NCI-H226 (cell line): ENCODE measurements at regions not wholly inside any gene's neighbourhood (a gene's known extent, or its start where the extent isn't known, plus 50 kb on each side); places are given as distances from the start of the nearest gene placed in this dataset.

Experiments
- DNase-seq: peaks from one replicate; pipeline ENCODE4 v3.0.0-alpha.2; 2015

- no peak for DNase-seq
Measured at GRCh38 chr1:14055442-14056223, 355.6 kb downstream of the PRDM2 start.

DNA sequence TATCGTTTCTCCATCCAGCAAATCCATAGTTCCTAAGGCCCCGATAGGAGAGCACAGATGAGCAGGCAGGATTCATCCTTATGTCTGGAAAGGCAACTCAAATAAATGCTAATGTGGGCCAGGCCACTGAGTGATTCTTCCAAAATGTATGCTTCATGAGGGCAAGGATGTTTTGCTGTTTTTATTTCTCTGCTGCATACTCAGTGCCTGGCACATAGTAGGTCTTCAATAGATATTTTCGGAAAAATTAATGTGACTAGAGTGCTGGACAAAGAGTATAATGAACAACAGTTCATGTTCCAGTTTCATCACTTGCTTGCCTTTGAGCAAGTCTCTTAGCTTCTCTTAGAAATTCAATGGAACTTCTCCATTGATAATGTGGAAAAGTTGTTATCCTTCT lies 357.7 kb downstream of the PRDM2 start:
- no peak for DNase-seq

DNA sequence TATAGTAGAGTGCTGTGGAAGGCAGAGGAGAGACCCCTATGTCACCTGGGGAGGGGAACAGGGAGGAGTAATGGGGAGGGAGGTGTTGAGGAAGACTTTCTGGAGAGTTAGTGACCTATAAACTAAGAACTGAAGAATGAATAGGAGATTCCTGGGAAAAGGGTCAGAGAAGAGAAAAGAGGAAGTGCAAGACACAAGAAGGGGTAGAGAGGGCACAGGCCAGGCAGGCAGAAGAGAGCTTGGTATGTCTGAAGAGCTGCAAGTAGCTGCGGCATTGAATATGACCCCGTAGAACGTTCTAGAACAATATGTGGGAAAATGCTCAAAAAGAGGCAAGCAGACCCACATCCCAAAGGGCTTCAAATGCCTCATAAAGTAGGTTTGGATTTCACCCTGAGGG lies 361.2 kb downstream of the PRDM2 start:
- DNase-seq: no peak

DNA sequence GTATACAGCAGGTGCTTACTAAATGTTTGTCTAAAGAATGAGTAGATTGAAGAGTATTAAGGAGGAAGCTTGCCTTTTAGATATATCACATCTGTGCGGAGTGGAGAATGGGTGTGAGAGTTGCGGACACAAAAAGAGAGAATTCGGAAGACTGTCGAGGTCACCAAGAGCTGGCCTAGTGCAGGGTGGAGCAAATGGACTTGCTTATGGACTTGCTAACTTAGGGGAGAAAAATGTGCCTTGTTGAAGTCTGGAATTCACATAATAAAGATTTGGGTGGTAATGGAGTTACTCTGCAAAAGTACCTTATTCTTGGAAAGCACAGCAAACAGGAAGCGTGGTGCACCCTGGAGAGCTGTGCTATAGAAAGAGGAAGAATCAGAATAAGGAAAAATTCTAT lies 361.7 kb downstream of the PRDM2 start:
- no peak for DNase-seq

GRCh38 chr1:14062669-14063068 lies 362.7 kb downstream of the PRDM2 start:
- DNase-seq: no peak

GRCh38 chr1:14064649-14065442 lies 364.9 kb downstream of the PRDM2 start:
- DNase-seq: no peak

- DNase-seq: no peak
Measured at GRCh38 chr1:14065486-14065885, 365.5 kb downstream of the PRDM2 start.

GRCh38 chr1:14067036-14067435 lies 367.0 kb downstream of the PRDM2 start:
- DNase-seq: no peak

DNA sequence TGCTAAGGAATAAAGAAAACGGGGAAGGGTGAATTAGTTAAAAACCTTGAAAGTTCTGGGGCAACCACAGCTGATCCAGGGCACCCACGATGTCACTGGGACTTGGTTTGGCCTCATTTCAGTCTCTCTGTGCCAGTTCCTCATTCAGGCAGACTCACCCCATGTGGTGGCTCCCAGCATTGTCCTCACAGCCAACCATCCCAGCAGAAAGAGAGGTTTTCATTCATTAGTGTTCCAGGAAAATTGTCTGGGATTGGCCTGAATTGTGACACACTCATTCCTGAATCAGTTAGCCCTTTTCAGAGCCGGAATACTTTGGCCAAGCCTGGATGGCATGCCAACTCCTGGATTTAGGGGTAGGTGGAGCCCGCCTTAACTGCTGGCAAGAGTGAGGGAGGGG lies 367.7 kb downstream of the PRDM2 start:
- no peak for DNase-seq

GRCh38 chr1:14071581-14071980 lies 371.6 kb downstream of the PRDM2 start:
- DNase-seq: no peak

DNA sequence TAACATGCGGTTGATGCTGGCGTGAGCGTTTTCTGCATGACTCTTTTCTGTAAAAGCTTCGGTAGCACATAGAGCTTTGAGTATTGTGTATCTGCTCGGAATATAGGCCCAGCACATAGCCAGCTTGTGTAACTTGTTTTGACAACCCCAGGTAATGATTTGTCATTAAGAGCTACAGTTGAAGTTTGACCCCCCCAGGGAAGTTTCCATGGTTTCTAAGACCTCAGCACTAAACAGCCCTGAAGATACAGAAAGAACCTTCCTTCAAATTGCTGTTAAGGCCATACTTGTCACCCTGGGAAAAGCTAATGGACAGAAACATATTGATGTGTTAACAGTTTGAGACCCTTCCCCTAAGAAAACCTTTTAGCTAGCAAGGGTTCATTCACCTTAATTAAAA lies 380.7 kb downstream of the PRDM2 start:
- no peak for DNase-seq

DNA sequence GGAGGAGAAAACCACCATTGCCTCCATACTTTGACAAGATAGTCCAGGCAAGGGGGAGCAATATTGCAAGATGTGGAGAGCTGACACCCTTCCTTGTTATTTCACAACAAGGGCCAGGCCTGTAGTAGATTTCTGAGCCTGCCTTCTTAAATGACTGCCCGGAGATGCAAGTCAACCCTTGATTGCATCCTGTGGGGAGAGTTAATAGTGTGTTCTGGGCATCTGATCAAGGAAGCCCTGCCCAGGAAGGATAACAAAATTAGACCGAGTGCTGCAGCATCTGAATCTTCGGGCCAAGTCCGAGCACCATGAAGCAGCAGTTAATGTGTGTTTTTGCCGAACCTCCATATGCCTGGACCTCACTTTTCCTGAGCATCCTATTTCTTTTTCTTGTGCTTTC lies 382.3 kb downstream of the PRDM2 start:
- DNase-seq: no peak

GRCh38 chr1:14083277-14083676 lies 383.3 kb downstream of the PRDM2 start:
- no peak for DNase-seq

GRCh38 chr1:14083706-14084105 lies 383.7 kb downstream of the PRDM2 start:
- DNase-seq: no peak

GRCh38 chr1:14090062-14090461 lies 390.1 kb downstream of the PRDM2 start:
- no peak for DNase-seq

- DNase-seq: no peak
Measured at GRCh38 chr1:14090531-14090930, 390.5 kb downstream of the PRDM2 start.

- no peak for DNase-seq
Measured at GRCh38 chr1:14094611-14095400, 394.8 kb downstream of the PRDM2 start.

- DNase-seq: no peak
Measured at GRCh38 chr1:14098294-14098913, 398.4 kb downstream of the PRDM2 start.

GRCh38 chr1:14100444-14100843 lies 400.5 kb downstream of the PRDM2 start:
- no peak for DNase-seq

GRCh38 chr1:14100919-14101318 lies 400.9 kb downstream of the PRDM2 start:
- DNase-seq: no peak

DNA sequence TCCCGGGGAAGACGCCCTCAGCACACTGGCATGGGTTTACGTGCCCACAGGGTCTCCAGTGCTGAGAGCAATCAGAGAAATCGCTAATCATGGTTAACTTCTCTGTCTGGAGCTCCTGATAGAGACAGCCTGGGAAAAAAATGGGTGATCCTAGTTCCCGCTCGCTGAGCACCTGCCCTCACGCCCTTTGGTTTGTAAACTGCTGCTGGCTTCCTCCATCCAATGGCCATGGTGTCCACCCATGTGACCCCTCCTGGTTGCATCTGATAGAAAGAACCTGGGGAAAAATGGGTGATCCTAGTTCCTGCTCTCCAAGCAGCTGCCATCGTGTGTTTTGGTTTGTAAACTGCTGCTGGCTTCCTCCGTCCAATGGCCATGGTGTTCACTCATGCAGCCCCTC lies 402.2 kb downstream of the PRDM2 start:
- DNase-seq: no peak

GRCh38 chr1:14103878-14104430 lies 404.0 kb downstream of the PRDM2 start:
- DNase-seq: no peak

DNA sequence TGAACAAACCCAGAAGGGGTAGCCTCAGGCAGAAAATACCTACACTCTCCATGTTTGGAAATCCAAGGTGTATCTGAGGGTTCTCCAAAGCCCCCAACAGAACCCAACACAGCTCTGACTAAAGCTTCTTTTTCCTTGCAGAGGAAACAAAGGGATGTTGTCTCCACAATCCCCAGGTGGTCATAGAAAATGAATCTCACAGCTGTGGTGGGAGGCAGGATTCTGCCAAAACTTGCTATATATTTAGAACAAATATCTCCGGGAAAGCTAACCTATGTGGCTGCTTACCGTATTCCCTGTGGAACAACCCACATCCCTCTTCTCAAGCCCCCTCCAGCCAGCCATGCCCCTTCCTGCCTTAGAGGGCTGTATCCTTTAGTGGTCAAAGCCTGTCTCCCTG lies 406.1 kb downstream of the PRDM2 start:
- no peak for DNase-seq
